Retinal pigment epithelial cell (primary cell): ENCODE measurements at regions not wholly inside any gene's neighbourhood (a gene's known extent, or its start where the extent isn't known, plus 50 kb on each side); places are given as distances from the start of the nearest gene placed in this dataset.

Experiments used
- DNase-seq: peaks from one replicate; pipeline ENCODE4 v3.0.0-alpha.2; 2010; ENCODE audit warnings: low read depth
- H3K4me3 ChIP-seq: 2 replicates; pipeline ENCODE4 v1.5.1; 2011; ENCODE audit warnings: mild to moderate bottlenecking, low read length, control low read depth, moderate library complexity
- TF ChIP-seq, protein P1 (sequence below): conservative IDR thresholded peaks from 2 replicates; pipeline ENCODE4 v1.5.1; 2011; ENCODE audit warnings: low read depth, low read length, control low read depth, inconsistent platforms

DNA sequence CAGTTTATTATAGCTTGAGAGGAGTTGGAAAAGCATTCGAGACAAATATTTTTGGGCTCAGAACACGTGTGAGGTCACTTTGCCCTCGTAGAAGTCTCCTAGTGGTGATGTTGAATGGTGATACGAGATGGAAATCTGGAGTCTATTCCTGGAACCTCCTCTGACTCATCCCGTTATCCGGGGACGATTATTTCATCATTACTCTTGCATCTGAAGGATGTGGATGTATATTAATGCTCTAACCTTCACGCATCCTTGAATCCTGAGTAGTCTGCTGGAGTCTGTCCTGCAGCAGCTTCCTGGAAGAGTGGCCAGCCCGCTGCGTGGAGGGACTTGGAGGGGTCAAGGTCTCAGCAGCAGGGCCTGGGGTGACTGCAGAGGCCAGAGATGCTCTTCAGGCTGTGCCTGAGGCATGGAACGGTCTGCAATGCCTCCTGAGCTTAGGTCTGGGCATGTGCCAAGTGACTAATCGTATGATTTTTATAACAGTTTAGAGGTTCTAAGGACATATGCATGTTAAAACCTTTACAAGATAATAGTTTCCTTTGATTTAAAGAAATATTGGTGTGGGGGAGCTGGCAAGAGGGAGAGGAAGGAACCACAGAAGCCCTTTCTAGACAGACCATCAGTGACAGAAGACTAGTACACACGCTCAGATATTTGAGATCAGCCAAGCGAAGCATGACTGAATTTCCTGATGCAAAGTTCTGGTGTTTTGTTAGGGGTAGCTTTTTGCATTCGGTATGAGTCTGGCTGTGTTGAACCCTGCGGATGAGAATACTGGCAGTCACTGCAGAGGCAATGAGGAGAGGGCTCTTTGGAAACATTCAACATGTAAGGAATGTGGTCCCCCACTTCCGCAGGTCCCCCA, 400.2 kb downstream of the QKI start:
- TF ChIP-seq, protein P1, sequence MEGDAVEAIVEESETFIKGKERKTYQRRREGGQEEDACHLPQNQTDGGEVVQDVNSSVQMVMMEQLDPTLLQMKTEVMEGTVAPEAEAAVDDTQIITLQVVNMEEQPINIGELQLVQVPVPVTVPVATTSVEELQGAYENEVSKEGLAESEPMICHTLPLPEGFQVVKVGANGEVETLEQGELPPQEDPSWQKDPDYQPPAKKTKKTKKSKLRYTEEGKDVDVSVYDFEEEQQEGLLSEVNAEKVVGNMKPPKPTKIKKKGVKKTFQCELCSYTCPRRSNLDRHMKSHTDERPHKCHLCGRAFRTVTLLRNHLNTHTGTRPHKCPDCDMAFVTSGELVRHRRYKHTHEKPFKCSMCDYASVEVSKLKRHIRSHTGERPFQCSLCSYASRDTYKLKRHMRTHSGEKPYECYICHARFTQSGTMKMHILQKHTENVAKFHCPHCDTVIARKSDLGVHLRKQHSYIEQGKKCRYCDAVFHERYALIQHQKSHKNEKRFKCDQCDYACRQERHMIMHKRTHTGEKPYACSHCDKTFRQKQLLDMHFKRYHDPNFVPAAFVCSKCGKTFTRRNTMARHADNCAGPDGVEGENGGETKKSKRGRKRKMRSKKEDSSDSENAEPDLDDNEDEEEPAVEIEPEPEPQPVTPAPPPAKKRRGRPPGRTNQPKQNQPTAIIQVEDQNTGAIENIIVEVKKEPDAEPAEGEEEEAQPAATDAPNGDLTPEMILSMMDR = no peak
- DNase-seq = no peak
- H3K4me3 ChIP-seq = no peak overlapping the region

DNA sequence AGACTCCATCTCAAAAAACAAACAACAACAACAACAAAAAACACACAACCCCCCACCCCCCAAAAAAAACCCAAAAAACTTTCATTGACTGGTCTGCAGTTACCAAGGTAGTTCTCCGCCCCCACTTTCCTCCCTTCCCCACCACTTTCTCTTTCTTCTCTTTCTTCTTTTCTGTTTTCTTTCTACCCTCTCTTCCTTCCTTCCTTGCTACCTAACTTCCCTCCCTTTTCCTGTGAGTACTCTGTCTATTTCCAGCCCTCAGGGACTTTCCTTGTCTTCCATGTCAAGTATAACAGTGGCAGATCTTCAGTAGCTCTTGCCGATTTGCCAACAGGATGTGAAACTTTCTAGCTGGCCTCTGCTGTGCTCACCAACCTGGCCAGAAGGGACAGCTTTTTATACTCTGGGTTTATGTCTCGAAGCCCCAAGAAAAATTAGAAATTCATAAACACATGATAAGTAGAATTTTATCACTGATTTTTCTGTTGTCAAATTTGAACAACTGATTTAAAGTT, 399.5 kb downstream of the QKI start:
- H3K4me3 ChIP-seq = no peak overlapping the region
- no peak for DNase-seq
- TF ChIP-seq, protein P1 = no peak

DNA sequence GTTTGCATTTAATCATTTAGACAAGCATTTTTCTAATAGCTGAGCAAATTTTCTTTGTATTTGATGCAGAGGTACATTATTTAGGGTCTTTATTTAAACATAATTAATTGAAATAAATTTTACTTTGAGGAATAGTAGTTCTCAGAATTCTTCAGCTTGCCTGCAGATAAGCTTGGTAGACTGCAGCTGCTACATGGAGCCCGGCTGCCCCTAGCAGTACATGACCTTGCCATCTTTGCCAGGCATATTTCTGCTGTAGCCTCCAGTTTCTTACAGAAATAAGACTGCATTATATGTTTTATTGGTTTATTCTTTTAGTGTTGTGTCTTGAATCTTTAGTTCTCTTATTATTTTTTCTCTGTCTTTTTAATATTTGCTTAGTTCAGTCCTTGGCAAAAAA, 396.8 kb downstream of the QKI start:
- no peak overlapping the region for H3K4me3 ChIP-seq
- TF ChIP-seq, protein P1 = no peak
- no peak for DNase-seq

DNA sequence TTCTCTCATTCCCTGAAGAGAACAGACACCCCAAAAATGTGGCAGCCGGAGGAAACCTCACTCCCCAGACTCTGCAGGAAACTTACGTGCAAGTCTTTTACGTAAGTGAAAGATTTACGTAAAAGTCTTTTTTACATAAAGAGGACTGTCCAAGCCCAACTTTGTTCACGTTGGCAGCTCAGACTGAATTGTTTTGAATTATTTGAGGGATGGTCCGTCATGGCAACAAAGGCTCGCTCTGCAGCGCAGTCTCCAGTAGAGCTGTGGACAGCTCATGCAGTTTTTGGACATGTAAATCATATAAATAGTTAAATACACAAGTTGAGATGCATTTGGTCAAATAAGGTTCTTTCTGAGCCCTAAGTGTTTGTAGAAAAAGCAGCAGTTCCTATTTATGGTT, 394.8 kb downstream of the QKI start:
- no peak for DNase-seq
- TF ChIP-seq, protein P1 = no peak
- H3K4me3 ChIP-seq = no peak overlapping the region

DNA sequence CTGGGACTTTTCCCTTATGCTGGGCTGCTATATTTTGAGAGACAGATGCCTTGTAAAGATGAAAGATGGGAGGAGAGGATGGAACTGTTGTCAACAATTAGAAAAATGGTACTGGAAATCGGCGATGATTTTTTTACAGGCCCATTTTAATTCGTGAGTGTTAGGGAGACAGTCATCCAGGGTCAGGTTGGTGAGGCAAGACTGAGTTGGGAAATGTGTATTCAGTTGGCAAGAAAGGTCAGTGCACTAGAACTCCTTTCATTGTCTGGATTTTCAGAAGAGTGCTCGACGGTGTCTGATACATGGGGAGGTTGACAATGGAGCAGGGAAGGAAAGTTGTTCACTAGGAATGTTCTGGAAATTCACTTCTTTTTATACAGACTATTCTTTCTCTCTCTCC, 394.4 kb downstream of the QKI start:
- DNase-seq = no peak
- TF ChIP-seq, protein P1 = no peak
- H3K4me3 ChIP-seq = no peak overlapping the region

DNA sequence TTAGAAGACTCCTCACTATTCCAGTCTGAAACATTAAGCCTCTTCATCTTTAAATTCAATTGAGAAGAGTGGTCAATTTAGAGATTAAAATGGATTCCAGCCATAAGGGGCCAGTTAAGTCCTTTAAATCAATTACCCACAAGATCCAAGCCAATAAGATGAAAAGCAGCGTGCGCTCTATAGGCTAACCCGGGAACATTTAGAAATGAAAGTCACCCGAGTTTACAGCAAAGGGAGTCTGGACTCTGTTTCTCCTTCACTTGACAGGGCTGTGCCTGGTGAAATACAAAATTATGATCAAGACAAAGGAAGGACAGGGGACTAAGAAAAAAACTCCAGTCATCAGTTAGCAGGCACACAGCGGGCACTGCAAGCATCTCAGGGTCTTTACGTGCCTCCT, 393.7 kb downstream of the QKI start:
- H3K4me3 ChIP-seq = no peak overlapping the region

More for the DNA sequence above, 393.7 kb downstream of the QKI start:
- DNase-seq = no peak
- TF ChIP-seq, protein P1 = no peak
